Ishikawa (cell line): ENCODE measurements at regions not wholly inside any gene's neighbourhood (a gene's known extent, or its start where the extent isn't known, plus 50 kb on each side); places are given as distances from the start of the nearest gene placed in this dataset.

Experiments
- CEBPB ChIP-seq: IDR thresholded peaks from 2 replicates; pipeline ENCODE4 v1.6.1; 2012
- CREB1 ChIP-seq: IDR thresholded peaks from 2 replicates; pipeline ENCODE4 v1.6.1; 2012; ENCODE audit warnings: low read depth
- EGR1 ChIP-seq: IDR thresholded peaks from 2 replicates; pipeline ENCODE4 v1.6.1; 2012
- EP300 ChIP-seq: IDR thresholded peaks from 2 replicates; pipeline ENCODE4 v1.6.1; 2012; ENCODE audit warnings: borderline replicate concordance
- FOXM1 ChIP-seq: IDR thresholded peaks from 2 replicates; pipeline ENCODE4 v1.6.1; 2012; ENCODE audit warnings: low read depth, borderline replicate concordance
- NFIC ChIP-seq: IDR thresholded peaks from 2 replicates; pipeline ENCODE4 v1.6.1; 2012
- RAD21 ChIP-seq: IDR thresholded peaks from 2 replicates; pipeline ENCODE4 v1.6.1; 2012; ENCODE audit warnings: low read depth
- TAF1 ChIP-seq: IDR thresholded peaks from 2 replicates; pipeline ENCODE4 v1.6.1; 2012; ENCODE audit warnings: low read depth, mild to moderate bottlenecking
- TCF12 ChIP-seq: IDR thresholded peaks from 2 replicates; pipeline ENCODE4 v1.6.1; 2012; ENCODE audit warnings: low read depth
- TEAD4 ChIP-seq: IDR thresholded peaks from 2 replicates; pipeline ENCODE4 v1.6.1; 2012
- YY1 ChIP-seq: IDR thresholded peaks from 2 replicates; pipeline ENCODE4 v1.6.1; 2012; ENCODE audit warnings: low read depth
- ZBTB7A ChIP-seq: IDR thresholded peaks from 2 replicates; pipeline ENCODE4 v1.6.1; 2012; ENCODE audit warnings: low read depth
- TF ChIP-seq, protein P1 (sequence below): IDR thresholded peaks from 2 replicates; pipeline ENCODE4 v1.6.1; 2012
- TF ChIP-seq, protein P2 (sequence below): IDR thresholded peaks from 2 replicates; pipeline ENCODE4 v1.6.1; 2012
- TF ChIP-seq, protein P3 (sequence below): IDR thresholded peaks from 2 replicates; pipeline ENCODE4 v1.6.1; 2012; ENCODE audit warnings: low read depth, mild to moderate bottlenecking

DNA sequence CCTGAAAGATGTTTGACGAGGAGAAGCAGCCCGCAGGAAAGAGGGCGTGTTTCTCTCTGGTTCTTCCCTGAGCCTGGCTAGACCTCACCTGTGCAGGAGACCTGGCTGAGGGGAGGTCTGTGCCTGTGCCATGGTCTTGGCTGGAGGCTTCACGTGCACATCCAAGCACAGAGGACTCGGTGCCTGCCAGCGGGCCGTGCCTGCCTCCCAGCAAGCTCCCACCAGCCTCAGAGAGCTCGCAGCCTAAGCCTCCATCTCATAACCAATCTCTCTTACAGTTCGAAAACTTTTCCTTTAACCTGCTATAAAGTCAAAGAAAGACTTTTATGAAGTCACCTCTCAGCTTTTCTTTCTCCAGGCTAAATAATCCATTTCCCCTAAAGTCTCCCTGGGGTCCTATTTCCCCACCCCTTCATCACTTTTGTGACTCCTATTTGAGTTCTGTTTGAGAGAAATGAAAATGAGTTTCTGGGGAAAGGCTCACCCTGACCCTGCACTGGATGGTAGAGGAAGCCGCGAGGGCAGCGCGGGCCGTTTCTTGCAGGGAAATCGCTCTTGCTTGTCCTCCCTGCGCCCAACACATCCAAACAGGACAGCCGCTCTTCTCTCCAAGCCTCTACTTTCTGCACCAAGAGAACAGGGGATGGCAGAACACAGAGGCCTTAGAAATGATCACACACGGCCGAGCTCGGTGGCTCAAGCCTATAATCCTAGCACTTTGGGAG is 521.0 kb downstream of the SOX11 start:
- TF ChIP-seq FOXM1, result no peak
- no peak for TF ChIP-seq CEBPB
- no peak for TF ChIP-seq RAD21
- no peak for TF ChIP-seq YY1
- TF ChIP-seq, protein P1, sequence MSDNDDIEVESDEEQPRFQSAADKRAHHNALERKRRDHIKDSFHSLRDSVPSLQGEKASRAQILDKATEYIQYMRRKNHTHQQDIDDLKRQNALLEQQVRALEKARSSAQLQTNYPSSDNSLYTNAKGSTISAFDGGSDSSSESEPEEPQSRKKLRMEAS, result no peak
- TF ChIP-seq, protein P2, sequence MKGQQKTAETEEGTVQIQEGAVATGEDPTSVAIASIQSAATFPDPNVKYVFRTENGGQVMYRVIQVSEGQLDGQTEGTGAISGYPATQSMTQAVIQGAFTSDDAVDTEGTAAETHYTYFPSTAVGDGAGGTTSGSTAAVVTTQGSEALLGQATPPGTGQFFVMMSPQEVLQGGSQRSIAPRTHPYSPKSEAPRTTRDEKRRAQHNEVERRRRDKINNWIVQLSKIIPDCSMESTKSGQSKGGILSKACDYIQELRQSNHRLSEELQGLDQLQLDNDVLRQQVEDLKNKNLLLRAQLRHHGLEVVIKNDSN, result no peak
- TF ChIP-seq CREB1, result no peak

DNA sequence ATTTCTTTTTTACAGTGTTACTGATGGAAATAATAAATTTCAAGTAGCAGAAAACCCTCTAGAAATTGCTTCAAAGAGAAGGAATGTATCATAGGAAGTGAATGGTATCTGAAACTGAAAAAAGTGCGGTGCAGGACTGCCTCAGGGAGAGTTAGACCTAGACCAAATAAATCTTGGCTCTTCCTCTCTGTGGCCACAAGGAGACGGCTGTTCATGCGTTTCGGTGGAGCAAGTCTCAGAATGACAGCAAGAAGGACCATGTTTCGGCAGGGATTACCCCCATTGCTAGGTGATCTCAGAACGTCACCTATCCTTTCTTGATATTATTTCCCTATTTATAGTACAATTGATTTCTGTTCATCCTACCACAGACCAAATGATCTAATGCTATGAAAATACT is 522.3 kb downstream of the SOX11 start:
- no peak for TF ChIP-seq EP300
- no peak for TF ChIP-seq TEAD4
- TF ChIP-seq, protein P1, result no peak
- no peak for TF ChIP-seq EGR1
- TF ChIP-seq RAD21, result no peak
- TF ChIP-seq TAF1, result no peak
- TF ChIP-seq CEBPB, result no peak
- no peak for TF ChIP-seq YY1
- no peak for TF ChIP-seq TCF12
- TF ChIP-seq, protein P2, result no peak
- TF ChIP-seq, protein P3, sequence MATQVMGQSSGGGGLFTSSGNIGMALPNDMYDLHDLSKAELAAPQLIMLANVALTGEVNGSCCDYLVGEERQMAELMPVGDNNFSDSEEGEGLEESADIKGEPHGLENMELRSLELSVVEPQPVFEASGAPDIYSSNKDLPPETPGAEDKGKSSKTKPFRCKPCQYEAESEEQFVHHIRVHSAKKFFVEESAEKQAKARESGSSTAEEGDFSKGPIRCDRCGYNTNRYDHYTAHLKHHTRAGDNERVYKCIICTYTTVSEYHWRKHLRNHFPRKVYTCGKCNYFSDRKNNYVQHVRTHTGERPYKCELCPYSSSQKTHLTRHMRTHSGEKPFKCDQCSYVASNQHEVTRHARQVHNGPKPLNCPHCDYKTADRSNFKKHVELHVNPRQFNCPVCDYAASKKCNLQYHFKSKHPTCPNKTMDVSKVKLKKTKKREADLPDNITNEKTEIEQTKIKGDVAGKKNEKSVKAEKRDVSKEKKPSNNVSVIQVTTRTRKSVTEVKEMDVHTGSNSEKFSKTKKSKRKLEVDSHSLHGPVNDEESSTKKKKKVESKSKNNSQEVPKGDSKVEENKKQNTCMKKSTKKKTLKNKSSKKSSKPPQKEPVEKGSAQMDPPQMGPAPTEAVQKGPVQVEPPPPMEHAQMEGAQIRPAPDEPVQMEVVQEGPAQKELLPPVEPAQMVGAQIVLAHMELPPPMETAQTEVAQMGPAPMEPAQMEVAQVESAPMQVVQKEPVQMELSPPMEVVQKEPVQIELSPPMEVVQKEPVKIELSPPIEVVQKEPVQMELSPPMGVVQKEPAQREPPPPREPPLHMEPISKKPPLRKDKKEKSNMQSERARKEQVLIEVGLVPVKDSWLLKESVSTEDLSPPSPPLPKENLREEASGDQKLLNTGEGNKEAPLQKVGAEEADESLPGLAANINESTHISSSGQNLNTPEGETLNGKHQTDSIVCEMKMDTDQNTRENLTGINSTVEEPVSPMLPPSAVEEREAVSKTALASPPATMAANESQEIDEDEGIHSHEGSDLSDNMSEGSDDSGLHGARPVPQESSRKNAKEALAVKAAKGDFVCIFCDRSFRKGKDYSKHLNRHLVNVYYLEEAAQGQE, result no peak
- no peak for TF ChIP-seq ZBTB7A
- no peak for TF ChIP-seq NFIC
- no peak for TF ChIP-seq FOXM1
- TF ChIP-seq CREB1, result no peak

DNA sequence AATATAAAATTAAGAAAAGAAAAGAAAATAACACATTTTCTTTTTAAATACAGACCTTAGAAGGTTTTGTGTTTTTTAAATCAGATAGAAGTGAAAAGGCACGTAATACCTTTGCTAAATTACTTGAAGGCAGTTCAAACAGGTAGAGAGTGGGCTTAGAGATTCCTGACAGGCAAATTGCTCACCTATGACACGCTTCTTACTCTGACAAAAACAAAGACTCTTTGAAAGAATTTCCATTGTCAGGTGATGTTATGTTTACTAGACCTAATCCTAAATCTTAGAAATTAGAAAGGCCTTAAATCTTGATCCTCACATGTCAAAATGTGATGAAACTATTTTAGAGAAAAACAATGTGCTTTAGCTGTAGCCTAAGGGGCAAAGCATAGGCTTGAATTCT is 522.9 kb downstream of the SOX11 start:
- TF ChIP-seq FOXM1, result no peak
- TF ChIP-seq ZBTB7A, result no peak
- TF ChIP-seq EP300, result no peak
- TF ChIP-seq RAD21, result no peak
- no peak for TF ChIP-seq TEAD4
- TF ChIP-seq, protein P2, result no peak
- no peak for TF ChIP-seq CEBPB
- TF ChIP-seq, protein P1, result no peak

DNA sequence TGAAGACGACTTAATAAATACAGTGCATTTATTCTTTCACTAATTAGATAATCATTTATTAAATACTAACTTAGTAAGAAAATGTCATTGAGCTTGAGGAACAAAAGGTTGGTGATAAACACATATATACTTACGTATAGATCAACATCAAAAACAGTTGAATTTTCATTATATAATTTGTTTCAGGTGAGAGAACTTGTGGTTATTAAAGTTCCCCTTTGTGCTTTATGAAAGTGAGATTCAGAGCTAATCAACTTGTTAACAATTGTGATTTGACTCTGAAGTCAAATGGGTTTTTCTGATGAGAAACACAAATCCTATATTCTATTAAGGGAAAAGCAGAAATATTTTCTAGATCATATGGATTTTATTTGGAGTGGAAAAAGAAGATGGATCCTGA is 524.0 kb downstream of the SOX11 start:
- TF ChIP-seq, protein P3, result no peak

DNA sequence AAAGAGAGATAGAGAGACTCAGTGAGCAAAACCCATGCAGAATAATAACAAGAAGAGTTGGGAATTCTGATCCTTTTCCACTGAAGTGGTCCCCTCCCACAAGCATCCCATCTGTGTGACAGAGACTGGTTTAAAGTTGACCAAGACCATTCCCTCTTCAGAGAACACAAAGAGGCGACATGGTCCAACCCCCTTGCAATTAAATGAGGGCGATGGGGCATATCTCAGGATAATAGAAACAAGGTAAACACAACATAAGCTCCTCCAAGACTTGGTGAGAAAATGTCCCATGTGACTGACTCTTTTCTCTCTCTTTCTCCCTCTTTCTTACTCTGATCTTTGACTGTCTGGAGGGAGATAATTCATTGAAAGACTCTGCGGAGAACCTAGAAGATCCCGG is 526.7 kb downstream of the SOX11 start:
- TF ChIP-seq RAD21 (no peak), ZBTB7A (no peak), EGR1 (no peak), FOXM1 (no peak), CEBPB (no peak), TCF12 (no peak)

DNA sequence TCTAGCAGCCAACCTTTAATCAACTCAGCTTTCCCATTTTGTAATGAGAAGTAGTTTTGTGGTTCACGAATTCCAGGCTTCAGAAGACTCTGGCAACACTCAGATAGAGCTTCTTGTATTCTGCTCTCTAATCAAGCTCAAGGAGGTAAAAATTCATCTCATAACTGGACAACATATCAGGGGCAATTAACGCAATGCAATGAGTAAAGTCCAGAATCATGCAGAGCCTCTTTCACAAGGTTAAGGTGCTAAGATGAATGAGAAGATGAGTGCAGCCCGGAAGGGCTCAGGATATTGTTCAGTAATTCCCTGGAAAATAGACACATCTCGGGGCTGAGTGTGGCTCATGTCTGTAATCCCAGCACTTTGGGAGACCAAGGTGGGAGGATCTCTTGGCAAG is 527.7 kb downstream of the SOX11 start:
- TF ChIP-seq RAD21, result no peak
- TF ChIP-seq, protein P1, result no peak
- TF ChIP-seq EGR1, result no peak
- no peak for TF ChIP-seq NFIC
- no peak for TF ChIP-seq CREB1
- no peak for TF ChIP-seq CEBPB
- TF ChIP-seq TCF12, result no peak
- TF ChIP-seq, protein P3, result no peak
- TF ChIP-seq TAF1, result no peak
- TF ChIP-seq ZBTB7A, result no peak
- TF ChIP-seq, protein P2, result no peak
- no peak for TF ChIP-seq YY1
- TF ChIP-seq TEAD4, result no peak
- no peak for TF ChIP-seq EP300
- TF ChIP-seq FOXM1, result no peak
